ENCODE measurements at regions not wholly inside any gene's neighbourhood (a gene's known extent, or its start where the extent isn't known, plus 50 kb on each side); places are given as distances from the start of the nearest gene placed in this dataset.
"Not testable (repeated sequence)": the region's sequence is repeated elsewhere in the genome, so short reads cannot be mapped to it uniquely, and the experiment has no call there.

GRCh38 chr5:39618391-39618790 lies 193.6 kb upstream of the DAB2 start:
- Histone ChIP-seq H2AFZ (ENCODE audit: low read depth, low read length) (no peak overlapping the region), H3K36me3 (ENCODE audit: insufficient read depth, low read length) (no peaks in the 10 kb centered on the region), H3K4me1 (ENCODE audit: insufficient read depth, low read length) (no peaks in the 10 kb centered on the region), H3K27me3 (ENCODE audit: insufficient read depth, low read length) (no peaks in the 10 kb centered on the region), H3K9me3 (ENCODE audit: low read length) (no peaks in the 10 kb centered on the region), H3K4me3 (ENCODE audit: low read length) (no peak overlapping the region)

- Histone ChIP-seq H3K4me3 (ENCODE audit: low read length) (no peak overlapping the region), H3K9me3 (ENCODE audit: low read length) (no peaks in the 10 kb centered on the region), H3K27me3 (ENCODE audit: insufficient read depth, low read length) (no peaks in the 10 kb centered on the region), H3K36me3 (ENCODE audit: insufficient read depth, low read length) (no peaks in the 10 kb centered on the region), H2AFZ (ENCODE audit: low read depth, low read length) (no peak overlapping the region), H3K4me1 (ENCODE audit: insufficient read depth, low read length) (no peaks in the 10 kb centered on the region)
Observed at GRCh38 chr5:39616131-39616530, 191.4 kb upstream of the DAB2 start.

- not testable (repeated sequence) for H3K4me3 ChIP-seq (ENCODE audit: low read length); H3K27me3 ChIP-seq (ENCODE audit: insufficient read depth, low read length); H3K36me3 ChIP-seq (ENCODE audit: insufficient read depth, low read length); H2AFZ ChIP-seq (ENCODE audit: low read depth, low read length); H3K4me1 ChIP-seq (ENCODE audit: insufficient read depth, low read length); H3K9me3 ChIP-seq (ENCODE audit: low read length)
Observed at GRCh38 chr5:39611076-39611475, 186.3 kb upstream of the DAB2 start.

- H2AFZ ChIP-seq (ENCODE audit: low read depth, low read length), result no peak overlapping the region
- H3K4me3 ChIP-seq (ENCODE audit: low read length), result no peak overlapping the region
- no peaks in the 10 kb centered on the region for H3K9me3 ChIP-seq (ENCODE audit: low read length)
- no peaks in the 10 kb centered on the region for H3K36me3 ChIP-seq (ENCODE audit: insufficient read depth, low read length)
- no peaks in the 10 kb centered on the region for H3K4me1 ChIP-seq (ENCODE audit: insufficient read depth, low read length)
- no peaks in the 10 kb centered on the region for H3K27me3 ChIP-seq (ENCODE audit: insufficient read depth, low read length)
Observed at GRCh38 chr5:39608024-39608423, 183.2 kb upstream of the DAB2 start.

GRCh38 chr5:39606591-39606990 lies 181.8 kb upstream of the DAB2 start:
- Histone ChIP-seq H3K36me3 (ENCODE audit: insufficient read depth, low read length) (no peaks in the 10 kb centered on the region), H3K4me1 (ENCODE audit: insufficient read depth, low read length) (no peaks in the 10 kb centered on the region), H2AFZ (ENCODE audit: low read depth, low read length) (no peak overlapping the region), H3K4me3 (ENCODE audit: low read length) (no peak overlapping the region), H3K9me3 (ENCODE audit: low read length) (no peaks in the 10 kb centered on the region), H3K27me3 (ENCODE audit: insufficient read depth, low read length) (no peaks in the 10 kb centered on the region)

- Histone ChIP-seq H3K9me3 (ENCODE audit: low read length) (no peaks in the 10 kb centered on the region), H3K4me1 (ENCODE audit: insufficient read depth, low read length) (no peaks in the 10 kb centered on the region), H3K36me3 (ENCODE audit: insufficient read depth, low read length) (no peaks in the 10 kb centered on the region), H3K4me3 (ENCODE audit: low read length) (no peak overlapping the region), H3K27me3 (ENCODE audit: insufficient read depth, low read length) (no peaks in the 10 kb centered on the region), H2AFZ (ENCODE audit: low read depth, low read length) (no peak overlapping the region)
Observed at GRCh38 chr5:39605588-39606575, 181.1 kb upstream of the DAB2 start.

- no peak overlapping the region for H3K4me3 ChIP-seq (ENCODE audit: low read length)
- no peaks in the 10 kb centered on the region for H3K36me3 ChIP-seq (ENCODE audit: insufficient read depth, low read length)
- H2AFZ ChIP-seq (ENCODE audit: low read depth, low read length), result no peak overlapping the region
- H3K4me1 ChIP-seq (ENCODE audit: insufficient read depth, low read length), result no peaks in the 10 kb centered on the region
- H3K9me3 ChIP-seq (ENCODE audit: low read length), result no peaks in the 10 kb centered on the region
- H3K27me3 ChIP-seq (ENCODE audit: insufficient read depth, low read length), result no peaks in the 10 kb centered on the region
Observed at GRCh38 chr5:39605145-39605544, 180.4 kb upstream of the DAB2 start.

- Histone ChIP-seq H2AFZ (ENCODE audit: low read depth, low read length) (no peak overlapping the region), H3K9me3 (ENCODE audit: low read length) (no peaks in the 10 kb centered on the region), H3K27me3 (ENCODE audit: insufficient read depth, low read length) (no peaks in the 10 kb centered on the region), H3K4me1 (ENCODE audit: insufficient read depth, low read length) (no peaks in the 10 kb centered on the region), H3K36me3 (ENCODE audit: insufficient read depth, low read length) (no peaks in the 10 kb centered on the region), H3K4me3 (ENCODE audit: low read length) (no peak overlapping the region)
Observed at GRCh38 chr5:39604491-39604890, 179.7 kb upstream of the DAB2 start.

GRCh38 chr5:39599721-39600431 lies 175.1 kb upstream of the DAB2 start:
- H3K9me3 ChIP-seq (ENCODE audit: low read length), result no peaks in the 10 kb centered on the region
- H3K27me3 ChIP-seq (ENCODE audit: insufficient read depth, low read length), result no peaks in the 10 kb centered on the region
- no peaks in the 10 kb centered on the region for H3K4me1 ChIP-seq (ENCODE audit: insufficient read depth, low read length)
- H3K4me3 ChIP-seq (ENCODE audit: low read length), result no peak overlapping the region
- no peaks in the 10 kb centered on the region for H3K36me3 ChIP-seq (ENCODE audit: insufficient read depth, low read length)
- H2AFZ ChIP-seq (ENCODE audit: low read depth, low read length), result no peak overlapping the region

- Histone ChIP-seq H3K9me3 (ENCODE audit: low read length) (no peaks in the 10 kb centered on the region), H3K27me3 (ENCODE audit: insufficient read depth, low read length) (no peaks in the 10 kb centered on the region), H3K4me3 (ENCODE audit: low read length) (no peak overlapping the region), H3K4me1 (ENCODE audit: insufficient read depth, low read length) (no peaks in the 10 kb centered on the region), H3K36me3 (ENCODE audit: insufficient read depth, low read length) (no peaks in the 10 kb centered on the region), H2AFZ (ENCODE audit: low read depth, low read length) (no peak overlapping the region)
Observed at GRCh38 chr5:39598661-39599248, 174.0 kb upstream of the DAB2 start.

GRCh38 chr5:39588179-39588578 lies 163.4 kb upstream of the DAB2 start:
- no peak overlapping the region for H2AFZ ChIP-seq (ENCODE audit: low read depth, low read length)
- no peaks in the 10 kb centered on the region for H3K36me3 ChIP-seq (ENCODE audit: insufficient read depth, low read length)
- H3K9me3 ChIP-seq (ENCODE audit: low read length), result no peaks in the 10 kb centered on the region
- H3K4me3 ChIP-seq (ENCODE audit: low read length), result no peak overlapping the region
- H3K27me3 ChIP-seq (ENCODE audit: insufficient read depth, low read length), result no peaks in the 10 kb centered on the region
- H3K4me1 ChIP-seq (ENCODE audit: insufficient read depth, low read length), result no peaks in the 10 kb centered on the region

- no peaks in the 10 kb centered on the region for H3K9me3 ChIP-seq (ENCODE audit: low read length)
- H3K4me3 ChIP-seq (ENCODE audit: low read length), result no peak overlapping the region
- H3K36me3 ChIP-seq (ENCODE audit: insufficient read depth, low read length), result no peaks in the 10 kb centered on the region
Observed at GRCh38 chr5:39587675-39588074, 162.9 kb upstream of the DAB2 start.

GRCh38 chr5:39586185-39586584 lies 161.4 kb upstream of the DAB2 start:
- Histone ChIP-seq H3K4me1 (ENCODE audit: insufficient read depth, low read length) (no peaks in the 10 kb centered on the region), H3K9me3 (ENCODE audit: low read length) (no peaks in the 10 kb centered on the region), H3K27me3 (ENCODE audit: insufficient read depth, low read length) (no peaks in the 10 kb centered on the region), H2AFZ (ENCODE audit: low read depth, low read length) (no peak overlapping the region), H3K36me3 (ENCODE audit: insufficient read depth, low read length) (no peaks in the 10 kb centered on the region), H3K4me3 (ENCODE audit: low read length) (no peak overlapping the region)

More at GRCh38 chr5:39587675-39588074, 162.9 kb upstream of the DAB2 start:
- Histone ChIP-seq H3K4me1 (ENCODE audit: insufficient read depth, low read length) (no peaks in the 10 kb centered on the region), H2AFZ (ENCODE audit: low read depth, low read length) (no peak overlapping the region), H3K27me3 (ENCODE audit: insufficient read depth, low read length) (no peaks in the 10 kb centered on the region)
